Mammary epithelial cell (primary cell): ENCODE measurements at regions not wholly inside any gene's neighbourhood (a gene's known extent, or its start where the extent isn't known, plus 50 kb on each side); places are given as distances from the start of the nearest gene placed in this dataset.

Experiments used
- CTCF ChIP-seq, 2 donors: IDR thresholded peaks in 1 of 2; conservative IDR thresholded peaks in 1 of 2; 2 replicates each; pipeline ENCODE4 v1.5.1; 2011 to 2012; ENCODE audit warnings: inconsistent platforms in 2 of 2, low read length in 2 of 2, mild to moderate bottlenecking in 2 of 2, control low read depth in 1 of 2, low read depth in 1 of 2; ENCODE audit not compliant: insufficient read depth in 1 of 2; ENCODE audit errors: extremely low read depth in 1 of 2
- EZH2 ChIP-seq: IDR thresholded peaks from 2 replicates; pipeline ENCODE4 v1.6.1; 2012; ENCODE audit warnings: low read length, inconsistent platforms, borderline replicate concordance

- no peak for TF ChIP-seq CTCF (conservative IDR thresholded peaks at IDR 0.05 in 1 of 2, IDR thresholded peaks at IDR 0.05 in 1 of 2; ENCODE audit: extremely low read depth in 1 of 2, insufficient read depth in 1 of 2, low read depth in 1 of 2, low read length in 2 of 2)
- TF ChIP-seq EZH2: no peak
Measured at GRCh38 chr5:90329911-90330310, 79.6 kb downstream of the CETN3 start.
